ENCODE measurements at regions not wholly inside any gene's neighbourhood (a gene's known extent, or its start where the extent isn't known, plus 50 kb on each side); places are given as distances from the start of the nearest gene placed in this dataset.
"Not testable (repeated sequence)": the region's sequence is repeated elsewhere in the genome, so short reads cannot be mapped to it uniquely, and the experiment has no call there.

- DNase-seq (ENCODE audit: low spot score) = no peak
Measured at GRCh38 chr13:86569119-86569518, 769.9 kb upstream of the SLITRK6 start.

DNA sequence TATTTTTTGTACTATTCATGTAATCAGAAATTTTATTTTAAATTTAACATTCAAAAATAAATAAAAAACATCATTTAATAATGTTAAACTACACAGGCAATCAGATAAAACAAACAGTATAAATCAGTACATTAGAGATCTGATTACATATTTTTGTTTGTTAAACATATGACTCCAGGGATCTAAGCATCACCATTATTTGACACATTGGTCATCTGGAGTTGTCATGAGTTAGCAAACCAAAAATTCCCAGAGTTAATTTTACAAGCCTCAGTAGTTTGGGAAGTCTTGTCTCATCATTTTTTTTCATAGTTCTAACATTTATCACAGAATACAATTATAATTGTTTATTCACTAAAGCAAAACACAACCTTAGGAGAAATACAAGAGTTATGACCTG lies 770.8 kb upstream of the SLITRK6 start:
- DNase-seq (ENCODE audit: low spot score) = no peak

GRCh38 chr13:86572115-86572514 lies 772.9 kb upstream of the SLITRK6 start:
- DNase-seq (ENCODE audit: low spot score) = no peak

GRCh38 chr13:86579662-86580061 lies 780.4 kb upstream of the SLITRK6 start:
- DNase-seq (ENCODE audit: low spot score) = no peak

- no peak for DNase-seq (ENCODE audit: low spot score)
Measured at GRCh38 chr13:86581706-86582105, 782.5 kb upstream of the SLITRK6 start.

- no peak for DNase-seq (ENCODE audit: low spot score)
Measured at GRCh38 chr13:86584301-86584700, 785.1 kb upstream of the SLITRK6 start.

GRCh38 chr13:86585835-86586234 lies 786.6 kb upstream of the SLITRK6 start:
- no peak for DNase-seq (ENCODE audit: low spot score)

GRCh38 chr13:86591862-86592261 lies 792.6 kb upstream of the SLITRK6 start:
- no peak for DNase-seq (ENCODE audit: low spot score)

DNA sequence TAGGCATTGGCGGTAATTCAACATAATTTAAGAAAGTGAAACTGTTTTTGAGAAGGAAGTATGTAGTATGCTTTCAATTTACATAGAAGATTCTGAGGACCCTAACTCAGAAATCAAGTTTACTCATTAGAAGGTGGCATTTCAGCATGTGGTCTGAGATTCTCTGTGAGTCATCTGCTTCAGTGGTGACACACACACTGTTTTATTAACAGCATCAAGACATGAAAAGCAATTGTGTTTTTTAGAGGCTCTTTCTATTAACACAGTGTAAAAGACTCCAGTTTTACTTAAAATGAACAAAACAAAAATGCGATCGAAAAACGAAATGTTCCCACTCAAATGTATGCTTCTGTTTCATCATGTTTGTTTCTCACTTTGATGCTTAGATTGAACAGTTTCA lies 802.1 kb upstream of the SLITRK6 start:
- DNase-seq (ENCODE audit: low spot score) = no peak

DNA sequence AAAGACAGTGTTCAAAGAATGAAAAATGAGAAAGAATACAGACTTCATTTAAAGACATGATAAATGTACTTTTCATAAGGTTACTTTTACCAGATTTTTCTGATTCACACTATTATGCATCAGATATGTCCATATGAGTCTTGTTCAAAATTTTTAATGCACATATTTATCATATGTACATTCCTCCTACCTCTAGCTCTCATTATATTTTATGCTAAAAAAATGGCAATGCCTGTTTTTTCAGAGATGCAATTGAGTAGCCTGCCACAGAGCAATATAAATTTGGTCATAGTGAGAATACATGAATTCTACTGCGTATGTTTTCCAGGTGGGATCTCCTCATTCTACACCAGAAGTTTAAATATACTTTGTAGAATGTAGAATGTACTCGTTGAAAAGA lies 807.0 kb upstream of the SLITRK6 start:
- DNase-seq (ENCODE audit: low spot score) = no peak

GRCh38 chr13:86608701-86609100 lies 809.5 kb upstream of the SLITRK6 start:
- no peak for DNase-seq (ENCODE audit: low spot score)

GRCh38 chr13:86633346-86633745 lies 834.1 kb upstream of the SLITRK6 start:
- DNase-seq (ENCODE audit: low spot score) = no peak

GRCh38 chr13:86651171-86651570 lies 852.0 kb upstream of the SLITRK6 start:
- DNase-seq (ENCODE audit: low spot score) = not testable (repeated sequence)

- DNase-seq (ENCODE audit: low spot score) = no peak
Measured at GRCh38 chr13:86653009-86653408, 853.8 kb upstream of the SLITRK6 start.

- DNase-seq (ENCODE audit: low spot score) = no peak
Measured at GRCh38 chr13:86655561-86655960, 856.3 kb upstream of the SLITRK6 start.

DNA sequence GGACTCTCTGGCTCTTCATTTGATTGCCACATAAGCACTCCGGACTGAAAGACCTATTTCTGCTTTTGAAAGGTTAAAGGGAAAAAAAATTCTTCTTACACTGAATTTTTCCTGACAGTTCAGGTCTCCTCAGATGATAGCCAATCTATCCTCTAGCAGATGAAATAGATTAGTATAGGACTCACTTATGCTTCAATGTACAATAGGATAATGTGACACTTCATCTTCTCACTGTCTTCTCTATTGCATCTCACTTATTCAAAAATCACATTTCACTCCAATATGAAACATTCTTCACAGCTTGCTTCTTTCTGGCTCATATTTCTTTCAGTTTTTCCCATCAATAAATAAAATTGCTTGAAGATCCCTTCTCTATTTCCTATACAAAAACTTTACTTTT lies 860.9 kb upstream of the SLITRK6 start:
- DNase-seq (ENCODE audit: low spot score) = no peak

DNA sequence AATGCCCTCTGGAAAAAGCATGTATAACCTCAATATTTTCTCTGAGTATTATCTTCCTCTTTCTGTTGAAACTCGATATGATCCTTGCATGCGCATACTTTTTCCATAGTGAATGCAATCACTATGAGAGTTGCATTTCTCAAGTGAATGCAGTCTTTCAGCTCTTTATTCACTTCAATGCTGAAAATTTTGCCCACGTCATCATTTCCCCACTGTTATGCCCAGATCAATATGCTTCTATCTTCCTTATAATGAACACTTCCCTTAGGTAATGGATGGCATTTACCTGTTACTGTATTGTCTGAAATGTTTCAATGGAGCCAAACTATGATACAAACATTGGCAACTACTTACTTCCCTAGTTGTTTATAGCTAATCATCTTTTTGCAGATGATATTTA lies 866.6 kb upstream of the SLITRK6 start:
- no peak for DNase-seq (ENCODE audit: low spot score)

- DNase-seq (ENCODE audit: low spot score) = no peak
Measured at GRCh38 chr13:86673931-86674431, 874.8 kb upstream of the SLITRK6 start.

DNA sequence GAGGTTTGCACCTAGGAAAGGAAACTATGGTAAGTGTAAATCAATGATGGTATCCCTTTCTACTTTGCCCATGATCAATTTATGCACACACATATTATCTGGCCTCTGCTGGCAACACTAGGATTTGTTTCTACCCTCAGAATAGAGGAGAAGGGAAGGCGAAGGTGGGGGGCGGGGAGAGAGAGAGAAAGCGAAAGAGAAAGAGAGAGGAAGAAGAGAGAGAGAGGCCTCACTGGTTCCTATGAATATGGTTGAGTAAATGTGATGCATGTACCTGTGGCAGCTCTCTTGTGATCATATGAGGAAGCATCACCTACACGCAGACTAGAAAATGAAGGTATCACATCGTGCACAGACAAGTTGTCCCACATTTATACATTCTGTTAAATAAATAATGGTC lies 882.0 kb upstream of the SLITRK6 start:
- DNase-seq (ENCODE audit: low spot score) = no peak

DNA sequence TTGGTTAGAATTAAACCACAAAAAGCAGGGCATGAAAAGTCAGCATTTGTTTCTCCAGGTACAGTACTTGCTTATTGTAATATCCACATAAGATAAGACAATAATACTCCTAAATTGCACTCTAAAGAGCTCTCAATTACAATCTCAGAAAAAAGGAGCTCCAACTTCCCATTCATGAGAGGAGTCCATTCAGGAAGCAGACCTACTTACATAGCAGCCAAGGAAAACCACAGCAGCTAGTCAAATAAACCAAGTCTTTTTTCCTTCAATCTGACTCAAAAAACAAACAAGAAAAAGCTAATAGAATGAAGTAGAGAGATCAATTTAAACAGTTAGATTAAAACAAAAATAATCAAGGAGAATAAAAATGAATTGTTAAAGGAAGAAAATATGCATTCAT lies 885.2 kb upstream of the SLITRK6 start:
- no peak for DNase-seq (ENCODE audit: low spot score)

DNA sequence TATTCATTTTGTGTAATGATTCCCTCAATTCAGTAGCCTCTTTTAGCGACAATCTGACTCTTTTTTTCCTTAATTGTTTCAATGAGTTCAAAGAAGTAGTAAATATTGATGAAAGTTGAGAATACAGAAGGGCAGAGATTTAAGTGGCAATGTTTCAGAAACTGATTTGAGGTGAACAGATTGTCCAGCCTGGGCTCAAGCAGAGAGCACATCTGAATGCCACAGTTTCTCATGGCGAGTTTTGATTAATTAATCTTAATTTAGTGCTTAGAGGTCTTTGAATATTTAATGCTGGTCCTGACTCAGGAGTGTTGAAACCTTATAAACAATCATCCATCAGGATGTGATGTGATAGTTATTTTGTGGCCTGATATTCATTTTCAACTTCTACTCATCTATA lies 890.7 kb upstream of the SLITRK6 start:
- no peak for DNase-seq (ENCODE audit: low spot score)

DNA sequence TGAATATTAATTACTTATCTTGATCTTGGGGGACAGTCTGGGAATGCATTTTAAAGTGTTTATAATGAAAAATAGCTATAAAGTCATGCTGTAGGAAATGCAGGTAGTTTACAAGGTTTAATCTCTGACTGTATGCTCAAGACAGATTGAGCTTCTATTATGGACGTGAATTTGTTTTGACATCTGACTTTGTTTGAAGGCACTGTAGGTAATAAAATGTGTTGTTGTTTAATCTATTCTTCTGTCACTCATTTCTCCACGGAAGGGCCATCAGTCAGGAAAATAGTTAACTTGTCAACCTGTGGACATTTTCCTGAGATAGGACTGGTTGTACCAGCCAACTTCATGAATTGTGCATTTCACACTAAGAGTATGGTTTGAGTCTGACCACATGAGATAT lies 893.1 kb upstream of the SLITRK6 start:
- DNase-seq (ENCODE audit: low spot score) = no peak

- DNase-seq (ENCODE audit: low spot score) = no peak
Measured at GRCh38 chr13:86710013-86710412, 910.8 kb upstream of the SLITRK6 start.

GRCh38 chr13:86710896-86711295 lies 911.7 kb upstream of the SLITRK6 start:
- no peak for DNase-seq (ENCODE audit: low spot score)
